Activated CD8-positive, alpha-beta T cell treated with anti-CD3 and anti-CD28 coated beads for 36 hours (primary cell): ENCODE measurements at regions not wholly inside any gene's neighbourhood (a gene's known extent, or its start where the extent isn't known, plus 50 kb on each side); places are given as distances from the start of the nearest gene placed in this dataset.
"Not testable (repeated sequence)": the region's sequence is repeated elsewhere in the genome, so short reads cannot be mapped to it uniquely, and the experiment has no call there.

Source experiments
- ATAC-seq: fragments of 200-7000 bp; cut with Tn5 transposase; one replicate; pipeline ENCODE4 v1.10.0; 2021; ENCODE audit warnings: mild to moderate bottlenecking, moderate library complexity
- CTCF ChIA-PET: fragments of 350-600 bp; sonication (Branson Sonifier 250); formaldehyde crosslinking; loops from one replicate; lab custom pipeline; 2021; ENCODE audit warnings: antibody characterized with exemption; lab: Charles Lee
- POLR2A ChIA-PET: fragments of 350-600 bp; sonication (Branson Sonifier 250); formaldehyde crosslinking; loops from one replicate; lab custom pipeline; 2021; ENCODE audit warnings: antibody characterized with exemption; lab: Charles Lee
- DNase-seq: peaks from one replicate; pipeline ENCODE4 v3.0.0-alpha.2; 2020
- H3K27ac Mint-ChIP-seq: one replicate; pipeline ENCODE4 v1.8.0; 2021; ENCODE audit warnings: mild to moderate bottlenecking, mixed read lengths
- H3K27me3 Mint-ChIP-seq: one replicate; pipeline ENCODE4 v1.8.0; 2021; ENCODE audit warnings: mixed read lengths
- H3K36me3 Mint-ChIP-seq: one replicate; pipeline ENCODE4 v1.8.0; 2021; ENCODE audit warnings: low read depth, mixed read lengths
- H3K4me1 Mint-ChIP-seq: one replicate; pipeline ENCODE4 v1.8.0; 2021; ENCODE audit warnings: low read depth, mixed read lengths
- H3K4me3 Mint-ChIP-seq: one replicate; pipeline ENCODE4 v1.8.0; 2021; ENCODE audit warnings: mild to moderate bottlenecking, moderate library complexity, mixed read lengths
- H3K9me3 Mint-ChIP-seq: one replicate; pipeline ENCODE4 v1.8.0; 2021; ENCODE audit warnings: mixed read lengths
- CTCF ChIP-seq: fragments of 200-600 bp; IDR thresholded peaks from one replicate; pipeline ENCODE4 v1.8.0; 2022; ENCODE audit warnings: antibody characterized with exemption, mild to moderate bottlenecking
- intact Hi-C: fragments of 100-400 bp; cut with micrococcal nuclease; formaldehyde crosslinking; loops from one replicate; pipeline ENCODE4 v1.10.0; 2022

- intact Hi-C loops = no loop called here
- no peak for TF ChIP-seq CTCF
- Mint-ChIP-seq H3K27ac (no peak overlapping the region), H3K4me1 (no peaks in the 10 kb centered on the region), H3K4me3 (no peak overlapping the region), H3K9me3 (no peaks in the 10 kb centered on the region), H3K36me3 (no peaks in the 10 kb centered on the region), H3K27me3 (peaks cover 6% of the 10 kb centered on the region)
- POLR2A ChIA-PET = no interaction called here
- ATAC-seq (no peak), DNase-seq (no peak)
- CTCF ChIA-PET = no interaction called here
Observed at GRCh38 chr22:48416396-48417224, 1411.1 kb downstream of the BRD1 start.

- Mint-ChIP-seq H3K9me3 (no peaks in the 10 kb centered on the region), H3K4me1 (no peaks in the 10 kb centered on the region), H3K27me3 (peaks cover 7% of the 10 kb centered on the region), H3K4me3 (no peak overlapping the region), H3K27ac (no peak overlapping the region), H3K36me3 (no peaks in the 10 kb centered on the region)
- ATAC-seq (no peak), DNase-seq (no peak)
- intact Hi-C loops = no loop called here
- POLR2A ChIA-PET = no interaction called here
- CTCF ChIA-PET = no interaction called here
- TF ChIP-seq CTCF = no peak
Observed at GRCh38 chr22:48415520-48415919, 1412.2 kb downstream of the BRD1 start.

- CTCF ChIA-PET = no interaction called here
- DNase-seq = no peak
- intact Hi-C loops = no loop called here
- no peaks in the 10 kb centered on the region for H3K9me3 Mint-ChIP-seq
- no peak for TF ChIP-seq CTCF
- no peaks in the 10 kb centered on the region for H3K4me1 Mint-ChIP-seq
- no peak overlapping the region for H3K4me3 Mint-ChIP-seq
- POLR2A ChIA-PET = no interaction called here
- ATAC-seq = no peak
- no peak overlapping the region for H3K27ac Mint-ChIP-seq
- no peaks in the 10 kb centered on the region for H3K36me3 Mint-ChIP-seq
- peaks cover 7% of the 10 kb centered on the region for H3K27me3 Mint-ChIP-seq
Observed at GRCh38 chr22:48414651-48415050, 1413.0 kb downstream of the BRD1 start.

- POLR2A ChIA-PET, H3K27me3 Mint-ChIP-seq, H3K27ac Mint-ChIP-seq, CTCF ChIA-PET, H3K4me3 Mint-ChIP-seq, ATAC-seq, H3K4me1 Mint-ChIP-seq, H3K9me3 Mint-ChIP-seq, H3K36me3 Mint-ChIP-seq, intact Hi-C loops, DNase-seq: not testable (repeated sequence)
Observed at GRCh38 chr22:48412931-48413330, 1414.7 kb downstream of the BRD1 start.

GRCh38 chr22:48410536-48410935, 1417.1 kb downstream of the BRD1 start:
- DNase-seq (no peak), ATAC-seq (no peak)
- TF ChIP-seq CTCF = no peak
- POLR2A ChIA-PET = no interaction called here
- no peak overlapping the region for H3K4me3 Mint-ChIP-seq
- peaks cover 6% of the 10 kb centered on the region for H3K27me3 Mint-ChIP-seq
- no peaks in the 10 kb centered on the region for H3K4me1 Mint-ChIP-seq
- intact Hi-C loops = no loop called here
- H3K27ac Mint-ChIP-seq = no peak overlapping the region
- H3K36me3 Mint-ChIP-seq = no peaks in the 10 kb centered on the region
- H3K9me3 Mint-ChIP-seq = peaks cover 2% of the 10 kb centered on the region
- CTCF ChIA-PET = no interaction called here
